Sigmoid colon (tissue), 3 donors: ENCODE measurements at regions not wholly inside any gene's neighbourhood (a gene's known extent, or its start where the extent isn't known, plus 50 kb on each side); places are given as distances from the start of the nearest gene placed in this dataset.

Experiments
- CTCF ChIP-seq, 4 experiments: fragments of 450-650 bp in 3 of 4; fragments of 200-600 bp in 1 of 4; IDR thresholded peaks; one replicate each; pipeline ENCODE4 v1.5.1; 2016 to 2019; ENCODE audit warnings: antibody characterized with exemption in 4 of 4, mild to moderate bottlenecking in 3 of 4, moderate library complexity in 2 of 4
- POLR2A ChIP-seq, 2 donors: fragments of 450-650 bp; IDR thresholded peaks; one replicate each; pipeline ENCODE4 v1.6.1; 2016; ENCODE audit warnings: antibody characterized with exemption in 2 of 2, mild to moderate bottlenecking in 2 of 2, moderate library complexity in 2 of 2

- TF ChIP-seq CTCF (IDR thresholded peaks at IDR 0.05): no peak
- no peak for TF ChIP-seq POLR2A (IDR thresholded peaks at IDR 0.05)
Observed at GRCh38 chr2:120647487-120647886, 88.2 kb upstream of the GLI2 start.
